ENCODE measurements at regions not wholly inside any gene's neighbourhood (a gene's known extent, or its start where the extent isn't known, plus 50 kb on each side); places are given as distances from the start of the nearest gene placed in this dataset.

GRCh38 chr1:4019147-4019521 is 119.1 kb upstream of the C1orf174 start:
- TF ChIP-seq CTCF (IDR thresholded peaks at IDR 0.05), result no peak
- no peak for TF ChIP-seq POLR2A (IDR thresholded peaks at IDR 0.05)
